ENCODE measurements at regions not wholly inside any gene's neighbourhood (a gene's known extent, or its start where the extent isn't known, plus 50 kb on each side); places are given as distances from the start of the nearest gene placed in this dataset.

- DNase-seq = no peak
Observed at GRCh38 chr3:13207975-13208705, 134.9 kb upstream of the IQSEC1 start.

GRCh38 chr3:13207578-13207922 lies 134.3 kb upstream of the IQSEC1 start:
- no peak for DNase-seq

- no peak for DNase-seq
Observed at GRCh38 chr3:13206799-13207577, 133.8 kb upstream of the IQSEC1 start.

- DNase-seq = no peak
Observed at GRCh38 chr3:13205567-13206143, 132.4 kb upstream of the IQSEC1 start.

DNA sequence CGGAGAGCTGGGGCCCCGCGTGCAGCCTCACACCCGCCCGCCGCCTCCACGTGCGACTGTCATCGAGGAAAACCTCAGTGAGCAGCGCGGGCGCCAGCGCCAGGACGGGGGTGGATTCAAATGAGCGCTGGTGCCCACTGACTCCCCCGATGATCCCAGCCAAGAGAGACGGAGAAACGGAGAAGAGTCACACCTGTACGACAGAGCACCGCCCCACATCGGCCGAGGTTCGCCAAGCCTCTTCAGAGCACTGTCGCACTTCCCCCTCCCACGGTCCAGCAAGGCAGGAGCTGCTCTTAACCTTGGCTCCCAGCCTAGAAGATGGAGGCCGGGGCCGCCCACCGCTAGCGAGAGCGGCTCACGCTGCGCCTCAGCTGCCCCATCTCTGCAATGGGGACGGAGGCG lies 130.9 kb upstream of the IQSEC1 start:
- no peak for DNase-seq

GRCh38 chr3:13203398-13204176 lies 130.4 kb upstream of the IQSEC1 start:
- DNase-seq = no peak

- DNase-seq = no peak
Observed at GRCh38 chr3:13202744-13203397, 129.6 kb upstream of the IQSEC1 start.

DNA sequence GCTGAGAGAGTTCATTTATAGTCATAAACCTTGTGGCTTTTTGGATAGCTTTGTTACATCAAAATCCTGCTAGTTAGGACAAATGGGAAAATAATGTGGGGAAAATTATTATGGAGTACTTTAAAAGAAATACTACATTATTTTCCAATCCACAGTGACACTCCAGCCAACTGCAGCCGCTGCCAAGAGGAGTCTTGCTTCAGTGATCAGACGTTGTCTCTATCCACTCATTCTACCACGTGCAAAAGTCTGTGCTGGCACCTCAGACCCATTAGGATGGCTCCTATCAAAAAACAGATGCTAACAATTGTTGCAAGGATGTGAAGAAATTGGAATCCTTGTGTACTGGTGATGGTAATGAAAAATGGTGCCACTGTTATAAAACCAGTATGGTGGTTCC lies 128.6 kb upstream of the IQSEC1 start:
- no peak for DNase-seq

- no peak for DNase-seq
Observed at GRCh38 chr3:13200946-13201345, 127.7 kb upstream of the IQSEC1 start.

- no peak for DNase-seq
Observed at GRCh38 chr3:13200465-13200864, 127.2 kb upstream of the IQSEC1 start.

DNA sequence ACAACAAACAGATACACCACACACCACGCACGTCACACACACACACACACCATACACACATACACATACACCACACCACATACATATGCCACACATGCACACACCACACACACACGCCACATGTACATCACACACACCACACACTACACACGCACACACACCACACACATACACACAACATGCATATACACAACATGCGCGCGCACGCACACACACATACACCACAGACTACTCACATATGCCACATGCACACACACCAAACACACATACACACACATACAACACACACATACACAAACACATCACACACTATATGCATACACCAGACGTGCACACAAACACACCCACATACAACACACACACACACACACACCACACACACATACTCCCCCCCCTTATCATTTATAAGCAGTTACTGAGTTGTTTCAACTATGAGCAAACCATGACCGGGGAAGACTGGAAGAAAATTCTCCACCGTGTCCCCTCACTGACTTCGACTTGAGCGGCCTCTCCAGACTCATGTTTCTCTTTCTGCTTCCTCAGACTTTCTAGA lies 126.7 kb upstream of the IQSEC1 start:
- no peak for DNase-seq

- no peak for DNase-seq
Observed at GRCh38 chr3:13199006-13199776, 126.0 kb upstream of the IQSEC1 start.

DNA sequence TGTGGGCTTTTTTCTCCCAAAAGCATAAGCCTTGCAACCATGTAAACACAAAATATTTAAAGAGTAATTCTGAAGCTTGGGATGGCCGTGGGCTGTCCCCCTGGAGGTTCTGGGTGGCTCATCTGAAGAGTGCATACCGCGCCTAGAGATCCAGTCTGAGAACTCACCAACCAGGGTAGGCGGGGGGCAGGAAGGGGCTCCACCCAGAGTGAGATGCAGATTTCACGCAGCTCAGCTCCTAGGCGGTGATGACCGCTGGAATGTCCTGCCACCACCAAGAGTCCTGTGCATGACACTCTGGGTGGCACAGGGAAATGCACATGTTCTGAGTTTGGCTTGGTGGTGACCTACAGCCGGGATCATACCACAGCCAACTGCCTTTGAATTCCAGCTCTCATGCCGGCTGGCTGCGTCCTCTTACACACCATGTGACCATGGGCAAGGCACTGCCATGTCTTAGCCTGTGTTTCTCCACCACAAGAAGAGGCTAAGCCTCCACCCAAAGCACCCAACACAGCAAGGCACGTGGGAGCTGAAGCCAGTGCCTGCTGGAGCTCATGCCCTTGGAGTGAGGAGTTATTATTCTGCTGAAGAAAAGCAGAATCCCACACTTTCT lies 125.1 kb upstream of the IQSEC1 start:
- DNase-seq = no peak

- no peak for DNase-seq
Observed at GRCh38 chr3:13197795-13198194, 124.6 kb upstream of the IQSEC1 start.

GRCh38 chr3:13197281-13197680 lies 124.1 kb upstream of the IQSEC1 start:
- no peak for DNase-seq

DNA sequence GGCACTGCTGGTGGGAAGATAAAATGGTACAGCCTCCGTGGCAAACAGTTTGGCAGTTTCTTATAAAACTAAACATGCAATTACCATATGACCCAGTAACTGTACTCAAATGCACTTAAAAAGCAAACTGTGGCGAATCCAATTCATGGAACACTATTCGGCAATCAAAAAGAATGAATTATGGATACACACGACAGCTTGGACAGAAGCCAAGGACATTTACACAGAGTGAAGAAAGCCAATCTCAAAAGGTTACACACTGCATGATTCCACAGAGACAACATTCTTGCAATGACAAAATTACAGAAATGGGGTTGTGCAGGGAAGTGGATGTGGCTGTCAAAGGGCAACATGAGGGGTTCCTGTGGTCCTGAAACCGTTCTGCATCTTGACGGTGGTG lies 122.1 kb upstream of the IQSEC1 start:
- no peak for DNase-seq

DNA sequence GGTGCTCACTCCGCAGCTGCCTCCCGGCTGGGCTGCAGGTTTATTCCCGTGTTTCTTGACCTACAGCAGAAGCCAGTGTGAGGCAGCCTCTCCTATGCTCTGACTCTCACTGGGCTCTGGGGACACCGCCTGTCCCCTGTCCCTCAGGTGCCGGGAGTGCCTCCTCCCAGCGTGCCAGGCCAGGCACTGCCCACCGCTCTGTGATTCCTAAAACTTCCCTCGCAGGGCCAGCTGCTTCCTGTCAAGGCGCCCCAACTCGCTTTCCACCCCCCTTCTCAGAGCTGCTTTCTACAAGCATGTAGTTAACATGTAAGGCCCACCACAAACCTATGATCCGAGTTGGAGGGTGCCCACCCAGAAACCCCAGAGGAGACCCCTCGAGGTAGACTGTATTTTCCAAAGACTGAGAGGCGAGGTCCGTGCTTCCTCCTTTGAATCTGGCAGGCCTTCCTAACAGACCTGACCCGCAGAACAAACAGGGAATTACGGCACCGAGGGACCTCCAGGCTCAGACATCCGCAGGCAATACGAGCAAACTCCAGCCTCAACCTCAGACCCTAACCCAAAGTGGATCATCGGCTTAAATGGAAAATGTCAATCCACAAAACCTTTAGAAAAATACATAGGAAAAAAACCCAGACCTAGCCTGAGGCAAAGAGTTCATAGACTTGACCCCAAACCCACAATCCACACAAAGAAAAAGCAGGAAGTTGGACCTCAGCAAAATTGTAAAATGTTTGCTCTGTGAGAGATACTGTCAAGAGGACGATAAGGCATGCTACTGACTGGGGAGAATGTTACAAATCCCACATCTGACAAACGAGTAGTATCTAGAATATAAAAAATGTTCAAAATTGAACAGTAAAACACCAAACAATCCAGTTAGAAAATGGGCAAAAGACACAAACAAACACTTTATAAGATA lies 121.3 kb upstream of the IQSEC1 start:
- DNase-seq = no peak

GRCh38 chr3:13193320-13194284 lies 120.4 kb upstream of the IQSEC1 start:
- DNase-seq = no peak

Measured in activated CD8-positive, alpha-beta memory T cell treated with anti-CD3 and anti-CD28 coated beads, Interleukin-2, amount 50 U/mL, for 48 hours (primary cell).